GM21360 (cell line): ENCODE measurements at regions not wholly inside any gene's neighbourhood (a gene's known extent, or its start where the extent isn't known, plus 50 kb on each side); places are given as distances from the start of the nearest gene placed in this dataset.

ENCODE experiments used
- ATAC-seq: cut with Tn5 transposase; IDR thresholded peaks from one replicate; pipeline ENCODE4 v1.9.1; 2021; ENCODE audit warnings: mild to moderate bottlenecking, moderate library complexity; ENCODE audit not compliant: unreplicated experiment

- no peak for ATAC-seq
Observed at GRCh38 chr21:15508554-15508953, 221.2 kb upstream of the USP25 start.

- ATAC-seq: peak; percentile 97
Observed at GRCh38 chr21:15514073-15514946, 215.5 kb upstream of the USP25 start.

GRCh38 chr21:15515908-15516307, 213.9 kb upstream of the USP25 start:
- no peak for ATAC-seq

- ATAC-seq: no peak
Observed at GRCh38 chr21:15517394-15517793, 212.4 kb upstream of the USP25 start.

DNA sequence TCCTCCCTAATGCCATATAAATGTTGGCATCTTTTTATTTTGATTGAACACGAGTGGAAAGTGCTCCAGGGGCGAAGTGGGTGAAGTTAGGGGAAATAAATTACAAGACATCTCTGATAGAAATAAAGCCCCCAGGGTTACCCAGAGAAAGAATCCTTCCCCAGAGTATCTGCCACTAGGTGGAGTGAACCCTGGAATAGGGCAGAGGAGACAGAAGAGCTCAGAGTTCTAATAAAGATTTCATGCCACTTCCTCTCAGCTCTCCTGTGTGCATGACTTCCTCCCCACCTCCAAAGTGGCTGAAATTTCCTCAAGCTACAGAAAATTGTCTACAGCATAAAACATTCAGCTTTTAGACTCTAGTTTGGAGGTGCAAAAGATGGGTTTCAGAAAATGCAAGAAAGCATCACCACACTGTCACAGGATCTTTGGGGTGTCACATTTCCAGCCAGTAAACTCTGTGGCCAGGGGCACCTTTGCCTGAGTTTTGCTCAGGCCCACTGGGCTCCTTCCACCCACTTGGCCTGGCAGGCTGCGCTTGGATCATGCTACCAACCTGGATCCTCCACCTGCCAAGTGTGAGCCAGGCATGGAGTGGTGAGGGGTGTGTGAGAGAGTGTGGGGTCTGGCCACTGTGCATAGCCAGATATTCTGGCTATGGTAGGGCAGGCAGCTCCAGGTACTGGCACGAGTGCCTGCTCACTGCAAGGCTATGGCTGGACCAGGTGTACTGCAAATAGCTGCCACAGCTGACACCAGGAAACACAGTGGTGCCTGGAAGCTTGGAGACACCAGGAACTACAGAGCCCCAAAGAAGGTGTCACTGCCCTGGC, 208.8 kb upstream of the USP25 start:
- no peak for ATAC-seq

GRCh38 chr21:15521644-15522001, 208.2 kb upstream of the USP25 start:
- no peak for ATAC-seq

DNA sequence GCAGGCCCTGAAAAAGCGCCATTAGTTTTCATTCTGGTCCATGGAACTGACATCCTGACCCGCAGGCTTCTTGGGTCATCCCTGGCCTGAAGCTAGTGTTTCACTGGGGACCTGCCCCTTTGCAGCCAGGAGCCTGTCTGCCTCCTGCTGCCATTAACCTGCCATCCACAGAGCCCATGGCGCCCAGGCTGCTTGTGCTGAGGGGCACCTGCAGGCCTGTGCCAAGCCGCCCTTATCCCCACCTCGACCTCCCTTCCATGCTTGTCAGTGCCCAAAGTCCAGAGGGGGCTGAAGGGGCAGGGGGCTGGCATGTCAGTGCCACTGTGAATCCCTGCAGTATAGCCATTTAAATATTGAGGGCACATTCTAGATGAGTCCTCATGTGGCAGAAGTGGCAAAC, 207.6 kb upstream of the USP25 start:
- no peak for ATAC-seq

DNA sequence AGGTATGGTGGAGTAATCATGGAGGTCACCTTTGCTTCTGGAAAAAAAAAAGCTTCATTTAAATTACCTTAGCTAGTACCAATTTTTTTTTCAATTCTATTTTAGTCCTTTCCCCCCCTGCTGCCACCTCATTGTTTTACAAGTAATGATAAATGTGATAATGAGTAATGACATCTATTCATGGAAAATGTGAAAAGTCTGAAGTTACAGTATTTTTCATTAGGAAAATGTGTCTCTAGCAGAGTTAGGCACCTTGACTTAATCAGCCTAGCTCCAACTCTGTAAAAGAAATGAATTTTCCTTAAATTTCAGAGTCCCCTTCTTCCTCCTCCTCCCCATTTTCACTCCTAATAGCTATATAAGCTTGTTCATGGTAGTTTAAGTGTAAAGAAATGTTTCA, 204.9 kb upstream of the USP25 start:
- ATAC-seq: no peak

DNA sequence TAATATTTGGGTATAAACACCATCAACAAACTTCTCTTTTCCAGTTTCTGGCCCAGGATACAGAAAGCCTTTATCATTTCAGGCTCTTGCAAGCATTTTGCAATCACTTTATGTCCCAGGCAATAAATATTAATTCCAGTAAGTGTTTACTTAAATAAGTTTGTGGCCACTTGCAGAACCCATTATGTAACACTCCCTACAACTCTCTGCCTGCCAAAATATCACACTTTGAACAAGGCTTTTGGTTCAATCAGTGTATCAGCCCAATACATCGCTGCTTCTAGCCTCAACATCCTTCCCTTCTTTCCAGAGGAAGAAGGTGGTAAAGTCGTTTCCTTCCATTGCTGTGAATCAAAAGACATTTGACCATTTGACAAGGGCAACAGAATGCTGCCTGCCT, 203.0 kb upstream of the USP25 start:
- no peak for ATAC-seq

DNA sequence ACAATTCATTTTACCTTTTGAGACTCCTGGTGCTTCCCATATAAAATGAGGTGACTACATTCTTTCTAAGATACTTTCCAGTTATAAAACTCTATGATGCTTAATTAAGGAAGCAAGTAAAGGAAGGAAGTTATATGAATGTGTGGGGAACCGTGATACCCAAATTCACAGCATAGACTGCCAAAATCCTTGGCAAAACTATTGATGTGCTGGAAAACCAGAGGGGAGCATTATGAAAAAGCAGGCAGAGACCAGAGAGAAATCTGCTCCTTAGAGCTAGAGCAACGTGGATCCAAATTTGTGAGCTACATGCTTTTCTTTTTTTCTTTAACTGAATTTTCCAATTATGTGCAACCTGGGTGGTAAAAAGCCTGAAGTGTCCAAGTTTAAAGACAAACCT, 201.4 kb upstream of the USP25 start:
- no peak for ATAC-seq

GRCh38 chr21:15531986-15532385, 197.8 kb upstream of the USP25 start:
- no peak for ATAC-seq

- no peak for ATAC-seq
Observed at GRCh38 chr21:15533618-15534017, 196.2 kb upstream of the USP25 start.

- no peak for ATAC-seq
Observed at GRCh38 chr21:15534450-15534886, 195.3 kb upstream of the USP25 start.

DNA sequence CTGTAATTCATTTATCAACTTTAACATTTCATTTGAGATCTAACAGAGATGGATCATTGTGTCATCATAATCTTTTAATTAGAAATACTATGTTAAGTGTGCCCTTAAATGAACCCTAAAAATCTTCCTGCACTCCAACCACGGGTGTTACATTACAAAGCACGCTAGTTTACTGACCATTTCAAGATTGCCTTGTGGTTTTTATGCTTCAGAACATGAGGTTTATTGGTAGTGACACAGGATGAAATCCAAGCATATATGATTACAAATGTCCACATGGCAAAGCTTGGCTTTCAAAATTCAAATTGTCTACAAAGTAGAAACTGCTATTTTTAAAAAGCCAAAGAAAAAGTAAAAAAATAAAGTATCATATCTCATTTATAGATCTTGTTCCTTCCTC, 190.4 kb upstream of the USP25 start:
- no peak for ATAC-seq

DNA sequence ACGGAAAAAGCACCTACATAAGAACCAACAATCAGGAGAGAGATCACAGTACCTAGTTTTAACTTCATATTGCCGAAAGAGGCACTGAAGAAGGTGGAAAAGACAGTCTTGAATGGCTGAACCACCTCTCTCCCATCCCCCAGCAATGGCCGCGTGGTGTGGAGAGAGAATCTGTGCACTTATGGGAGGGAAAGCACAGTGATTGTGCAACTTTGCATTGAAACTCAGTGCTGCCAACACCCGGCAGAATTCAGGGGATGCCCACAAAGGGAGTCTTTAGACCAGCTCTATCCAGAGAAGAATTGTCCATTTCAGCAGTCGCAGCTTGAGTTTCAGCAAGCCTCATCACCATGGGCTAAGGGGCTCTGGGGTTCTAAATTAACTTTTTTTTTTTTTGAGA, 186.3 kb upstream of the USP25 start:
- ATAC-seq: no peak

DNA sequence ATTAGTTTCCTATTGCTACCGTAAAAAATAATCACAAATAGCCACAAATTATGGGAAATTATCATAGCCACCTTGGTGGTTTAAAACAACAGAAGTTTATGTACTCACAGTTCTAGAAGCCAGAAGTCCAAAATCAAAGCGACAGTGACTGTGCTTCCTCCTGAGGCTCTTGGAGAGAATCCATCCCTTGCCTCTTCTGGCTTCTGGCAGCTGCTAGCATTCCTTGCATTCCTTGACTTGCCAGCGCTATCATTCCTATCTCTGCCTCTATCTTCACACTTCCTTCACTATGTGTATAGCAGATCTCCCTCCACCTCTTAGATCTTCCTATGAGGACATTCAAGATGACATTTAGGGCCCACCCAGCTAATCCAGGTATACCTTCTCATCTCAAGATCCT, 180.1 kb upstream of the USP25 start:
- no peak for ATAC-seq

DNA sequence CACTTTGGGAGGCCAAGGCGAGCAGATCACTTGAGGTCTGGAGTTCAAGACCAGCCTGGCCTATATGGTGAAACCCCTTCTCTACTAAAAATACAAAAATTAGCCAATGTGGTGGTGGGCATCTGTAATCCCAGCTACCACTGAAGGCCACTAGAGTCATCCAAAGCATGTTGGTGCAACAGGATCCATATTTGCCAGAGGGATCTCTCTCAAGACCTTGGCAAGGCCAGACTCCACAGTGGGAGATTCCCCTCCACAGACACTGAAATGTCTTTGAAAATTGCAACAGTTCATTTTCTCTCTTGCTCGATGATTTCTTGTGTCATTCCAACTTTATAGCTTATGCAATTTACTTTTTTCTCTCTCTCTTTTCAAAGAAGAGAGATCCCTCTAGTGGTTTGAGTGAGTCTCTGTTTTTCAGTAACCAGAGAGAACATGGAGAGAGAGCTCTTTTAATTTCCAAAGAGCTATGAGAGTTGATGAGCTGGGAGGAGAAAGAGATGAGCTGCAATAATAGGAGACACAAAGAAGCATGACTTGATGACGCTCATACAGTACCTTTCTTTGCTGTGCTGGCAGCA, 176.8 kb upstream of the USP25 start:
- ATAC-seq: no peak

DNA sequence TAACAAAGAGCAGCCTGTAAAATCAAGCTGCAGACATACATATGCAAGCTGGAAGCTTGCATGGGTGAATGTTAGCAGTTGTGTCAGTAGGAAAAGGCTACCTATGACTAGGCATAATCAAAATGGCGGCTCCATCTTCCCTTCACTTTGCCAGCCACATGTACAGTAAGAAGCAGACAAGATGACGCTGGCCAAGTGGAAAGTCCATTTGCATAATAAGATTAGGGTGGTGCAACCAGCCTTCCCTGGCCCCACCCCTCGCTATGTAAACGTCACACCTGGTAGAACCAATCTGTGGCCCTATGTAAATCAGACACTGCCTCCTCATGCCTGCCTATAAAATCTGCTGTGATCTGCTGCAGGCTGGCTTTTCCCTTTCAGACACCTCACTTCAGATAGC, 171.9 kb upstream of the USP25 start:
- ATAC-seq: no peak

DNA sequence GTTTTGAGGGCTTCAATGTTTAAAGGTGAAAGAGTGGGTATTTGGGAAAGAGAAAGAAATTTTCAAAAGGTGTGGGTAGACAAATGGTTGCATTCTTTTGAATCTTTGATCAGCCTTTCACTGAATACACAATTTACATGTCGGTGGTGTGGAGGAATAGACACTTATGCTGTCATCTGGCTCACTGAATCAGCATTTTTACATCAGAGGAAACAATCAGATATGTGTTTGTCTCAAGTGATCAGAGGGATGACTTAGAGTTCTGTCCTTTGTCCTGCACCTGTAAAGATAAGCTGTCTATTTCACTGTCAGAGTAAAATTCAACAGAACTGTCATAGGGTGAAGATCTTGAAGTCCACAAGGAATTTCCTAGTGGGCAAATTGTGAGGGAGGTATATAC, 170.9 kb upstream of the USP25 start:
- no peak for ATAC-seq

DNA sequence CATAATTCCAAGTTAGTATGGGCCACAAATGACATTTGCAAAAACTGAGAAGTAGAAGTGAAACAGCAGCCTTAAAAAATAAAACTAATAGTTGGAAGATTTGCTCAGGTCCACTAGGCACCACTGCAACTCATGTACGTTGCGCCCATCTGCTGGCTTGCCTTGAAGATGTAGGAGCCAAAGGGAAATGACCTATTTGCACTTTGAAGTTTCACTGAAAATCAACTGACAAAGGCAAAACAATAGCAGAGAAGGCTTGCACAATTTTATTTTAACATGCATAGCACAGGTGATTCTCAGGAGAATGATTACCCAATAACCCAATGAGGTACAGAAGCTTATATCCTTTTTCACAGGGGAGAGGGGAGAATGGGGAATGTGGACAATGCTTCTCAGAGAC, 170.1 kb upstream of the USP25 start:
- ATAC-seq: no peak

GRCh38 chr21:15560383-15561056, 169.3 kb upstream of the USP25 start:
- ATAC-seq: no peak
